OCI-LY3 (cell line): ENCODE measurements at regions not wholly inside any gene's neighbourhood (a gene's known extent, or its start where the extent isn't known, plus 50 kb on each side); places are given as distances from the start of the nearest gene placed in this dataset.

Experiments used
- EZH2phosphoT487 ChIP-seq: fragments of 200-600 bp; shearing (Covaris generic); IDR thresholded peaks from 2 replicates; pipeline ENCODE4 v1.6.1; 2018; ENCODE audit warnings: antibody characterized with exemption, mixed run types, low read depth
- TF ChIP-seq, protein P1 (sequence below): fragments of 200-600, 300-600 bp; sonication (generic); IDR thresholded peaks from 2 replicates; pipeline ENCODE4 v1.5.1; 2014; ENCODE audit warnings: antibody characterized with exemption, low read length, low read depth

- TF ChIP-seq, protein P1, sequence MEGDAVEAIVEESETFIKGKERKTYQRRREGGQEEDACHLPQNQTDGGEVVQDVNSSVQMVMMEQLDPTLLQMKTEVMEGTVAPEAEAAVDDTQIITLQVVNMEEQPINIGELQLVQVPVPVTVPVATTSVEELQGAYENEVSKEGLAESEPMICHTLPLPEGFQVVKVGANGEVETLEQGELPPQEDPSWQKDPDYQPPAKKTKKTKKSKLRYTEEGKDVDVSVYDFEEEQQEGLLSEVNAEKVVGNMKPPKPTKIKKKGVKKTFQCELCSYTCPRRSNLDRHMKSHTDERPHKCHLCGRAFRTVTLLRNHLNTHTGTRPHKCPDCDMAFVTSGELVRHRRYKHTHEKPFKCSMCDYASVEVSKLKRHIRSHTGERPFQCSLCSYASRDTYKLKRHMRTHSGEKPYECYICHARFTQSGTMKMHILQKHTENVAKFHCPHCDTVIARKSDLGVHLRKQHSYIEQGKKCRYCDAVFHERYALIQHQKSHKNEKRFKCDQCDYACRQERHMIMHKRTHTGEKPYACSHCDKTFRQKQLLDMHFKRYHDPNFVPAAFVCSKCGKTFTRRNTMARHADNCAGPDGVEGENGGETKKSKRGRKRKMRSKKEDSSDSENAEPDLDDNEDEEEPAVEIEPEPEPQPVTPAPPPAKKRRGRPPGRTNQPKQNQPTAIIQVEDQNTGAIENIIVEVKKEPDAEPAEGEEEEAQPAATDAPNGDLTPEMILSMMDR = no peak
- TF ChIP-seq EZH2phosphoT487 = no peak
Observed at GRCh38 chr12:115411121-115411520, 727.1 kb upstream of the TBX3 start.
